Left ventricle myocardium inferior (tissue), 1 donor: ENCODE measurements at regions not wholly inside any gene's neighbourhood (a gene's known extent, or its start where the extent isn't known, plus 50 kb on each side); places are given as distances from the start of the nearest gene placed in this dataset.

Experiments
- DNase-seq: peaks from one replicate; pipeline ENCODE4 v3.0.0-alpha.2; 2020
- H3K27ac ChIP-seq: fragments of 200-600 bp; replicated peaks from 2 replicates; pipeline ENCODE4 v1.8.0; 2021
- H3K27me3 ChIP-seq: fragments of 200-600 bp; 2 replicates; pipeline ENCODE4 v1.8.0; 2021; ENCODE audit warnings: low read depth
- H3K36me3 ChIP-seq: fragments of 200-600 bp; 2 replicates; pipeline ENCODE4 v1.8.0; 2021
- H3K4me1 ChIP-seq: fragments of 200-600 bp; 2 replicates; pipeline ENCODE4 v1.8.0; 2021
- H3K4me3 ChIP-seq: fragments of 200-600 bp; 2 replicates; pipeline ENCODE4 v1.8.0; 2021; ENCODE audit warnings: mild to moderate bottlenecking, moderate library complexity
- H3K9me3 ChIP-seq: fragments of 200-600 bp; replicated peaks from 2 replicates; pipeline ENCODE4 v1.8.0; 2021
- CTCF ChIP-seq: fragments of 200-600 bp; IDR thresholded peaks from 2 replicates; pipeline ENCODE4 v1.8.0; 2021; ENCODE audit warnings: antibody characterized with exemption, mild to moderate bottlenecking, borderline replicate concordance
- intact Hi-C: fragments of 100-400 bp; cut with micrococcal nuclease; formaldehyde crosslinking; loops from one replicate; pipeline ENCODE4 v1.11.0; 2022
- donor health status: DM: no; HTN: yes; CAD: no; lungs with severe emphysema.

DNA sequence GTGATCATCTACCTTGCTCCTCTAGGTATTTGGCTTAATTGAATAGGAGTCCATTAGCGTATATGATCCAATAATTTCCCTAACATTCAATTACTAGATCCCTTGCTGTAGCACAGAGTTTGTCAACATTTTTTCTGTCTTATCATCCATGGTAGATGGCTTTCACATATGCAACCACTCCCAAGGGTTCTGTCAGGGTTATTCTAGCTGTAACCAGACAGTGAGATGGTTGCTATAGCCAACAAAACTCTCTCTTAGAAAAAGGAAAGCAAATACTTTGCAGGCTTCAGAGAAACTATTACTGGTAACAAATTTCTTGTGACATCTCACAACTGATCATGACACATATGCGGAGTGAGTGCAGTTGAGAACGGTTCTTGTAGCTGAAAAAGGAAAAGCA is 96.2 kb upstream of the EFNA5 start:
- intact Hi-C loops: no loop called here
- Histone ChIP-seq H3K27ac (no peak overlapping the region), H3K36me3 (no peaks in the 10 kb centered on the region), H3K9me3 (no peaks in the 10 kb centered on the region), H3K27me3 (no peaks in the 10 kb centered on the region), H3K4me1 (no peaks in the 10 kb centered on the region), H3K4me3 (no peak overlapping the region)
- DNase-seq: no peak
- TF ChIP-seq CTCF: no peak

DNA sequence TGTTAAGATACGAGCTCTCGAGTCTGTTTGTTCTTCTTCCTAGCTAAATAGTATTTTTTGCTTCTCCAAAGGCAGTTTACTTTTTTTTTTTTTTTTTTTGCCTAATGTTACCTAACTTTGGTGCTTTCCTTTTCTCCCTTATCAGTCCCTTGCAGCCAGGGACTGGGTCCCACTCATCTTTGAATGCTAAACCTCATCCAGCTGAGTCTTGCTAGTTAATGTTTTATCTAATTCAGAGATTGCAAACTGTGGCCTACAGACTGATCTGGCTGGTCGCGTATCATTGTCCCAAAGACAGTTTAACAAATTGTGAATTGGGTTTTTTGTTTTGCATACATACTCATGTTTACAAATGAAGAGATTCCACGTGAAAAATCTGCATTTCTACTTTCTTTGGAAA is 95.7 kb upstream of the EFNA5 start:
- no peaks in the 10 kb centered on the region for H3K4me1 ChIP-seq
- intact Hi-C loops: no loop called here
- no peaks in the 10 kb centered on the region for H3K36me3 ChIP-seq
- no peak for TF ChIP-seq CTCF
- no peak overlapping the region for H3K4me3 ChIP-seq
- DNase-seq: no peak
- H3K27ac ChIP-seq: no peak overlapping the region
- H3K27me3 ChIP-seq: no peaks in the 10 kb centered on the region
- H3K9me3 ChIP-seq: no peaks in the 10 kb centered on the region

DNA sequence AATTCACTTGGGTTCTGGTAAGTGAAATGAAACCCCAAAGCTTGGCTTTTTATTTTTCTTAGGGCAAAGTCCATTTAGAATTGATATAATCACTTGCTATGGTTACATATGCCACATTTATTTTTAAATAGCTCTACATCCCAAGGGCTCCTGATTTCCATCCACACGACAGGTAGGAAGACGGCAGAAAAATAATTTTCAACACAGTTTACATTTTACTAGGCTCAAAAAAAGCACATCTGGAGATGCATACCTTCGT is 95.0 kb upstream of the EFNA5 start:
- Histone ChIP-seq H3K9me3 (no peaks in the 10 kb centered on the region), H3K27ac (no peak overlapping the region), H3K4me3 (no peak overlapping the region), H3K36me3 (no peaks in the 10 kb centered on the region), H3K4me1 (no peaks in the 10 kb centered on the region), H3K27me3 (no peaks in the 10 kb centered on the region)
- no peak for TF ChIP-seq CTCF
- DNase-seq: no peak
- intact Hi-C loops: no loop called here

DNA sequence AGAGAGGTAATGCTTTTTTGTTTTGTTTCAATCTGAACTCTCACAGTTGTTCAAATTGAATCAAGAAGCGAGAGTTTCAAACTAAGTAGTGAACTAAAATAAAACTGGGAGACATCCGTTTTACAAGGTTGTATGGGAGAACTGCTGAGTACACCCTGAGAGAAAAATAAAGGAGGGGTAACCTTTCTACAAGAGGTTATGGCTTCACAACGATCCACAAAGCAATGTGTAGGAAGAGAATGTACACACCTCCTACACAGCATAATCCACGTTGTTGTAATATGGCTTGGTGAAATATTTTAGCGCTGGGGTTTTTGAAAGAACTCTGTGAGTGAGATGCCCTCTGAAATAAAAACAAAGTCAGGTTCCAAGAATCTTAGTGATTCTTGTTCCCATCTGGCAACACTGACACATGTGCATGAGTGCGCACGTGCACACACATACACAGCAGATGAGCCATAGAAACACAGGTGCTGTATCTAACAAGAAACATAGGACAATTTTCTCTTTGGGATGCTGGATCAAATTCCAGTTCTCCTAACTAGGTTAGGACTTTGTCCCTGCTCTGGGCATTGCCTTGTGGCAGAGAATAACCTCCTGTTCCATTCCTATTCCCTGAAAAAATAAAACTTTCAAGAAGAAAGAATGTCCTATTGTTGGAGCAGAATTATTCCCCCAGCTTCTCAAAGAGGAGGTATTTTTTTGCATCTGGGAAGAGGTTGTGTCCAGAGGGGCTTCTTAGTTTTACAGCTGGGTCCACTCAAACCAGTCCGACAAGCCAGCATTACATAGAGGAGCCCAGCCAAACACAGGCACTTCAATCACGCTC is 94.5 kb upstream of the EFNA5 start:
- DNase-seq: no peak
- Histone ChIP-seq H3K9me3 (no peaks in the 10 kb centered on the region), H3K36me3 (no peaks in the 10 kb centered on the region), H3K4me3 (no peak overlapping the region), H3K4me1 (no peaks in the 10 kb centered on the region), H3K27ac (no peak overlapping the region), H3K27me3 (no peaks in the 10 kb centered on the region)
- intact Hi-C loops: no loop called here
- no peak for TF ChIP-seq CTCF

DNA sequence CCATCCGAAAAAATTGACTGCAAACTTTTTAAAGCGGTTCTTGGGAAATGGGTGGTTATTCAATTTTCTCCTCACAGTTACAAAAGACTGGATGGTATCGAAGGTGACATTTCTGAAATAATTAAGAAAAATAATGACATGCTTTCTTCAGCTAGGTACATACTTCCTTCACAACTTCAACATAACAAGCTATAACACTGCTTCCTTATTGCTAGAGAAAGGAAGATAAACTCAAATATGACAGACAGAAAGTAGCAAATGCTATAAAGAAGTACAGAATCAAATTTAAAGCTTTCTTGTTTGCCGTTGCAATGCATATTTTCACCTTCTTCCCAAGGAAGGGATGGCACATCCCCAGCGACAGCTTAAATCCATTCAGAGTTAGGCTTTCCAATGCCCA is 93.5 kb upstream of the EFNA5 start:
- TF ChIP-seq CTCF: no peak
- DNase-seq: no peak
- no peaks in the 10 kb centered on the region for H3K9me3 ChIP-seq
- no peak overlapping the region for H3K27ac ChIP-seq
- no peaks in the 10 kb centered on the region for H3K36me3 ChIP-seq
- no peaks in the 10 kb centered on the region for H3K27me3 ChIP-seq
- no peak overlapping the region for H3K4me3 ChIP-seq
- no peaks in the 10 kb centered on the region for H3K4me1 ChIP-seq
- intact Hi-C loops: no loop called here
